Activated T-cell treated with anti-CD3 and anti-CD28 coated beads, Interleukin-2, amount 50 U/mL, for 24 hours (primary cell): ENCODE measurements at regions not wholly inside any gene's neighbourhood (a gene's known extent, or its start where the extent isn't known, plus 50 kb on each side); places are given as distances from the start of the nearest gene placed in this dataset.
"Not testable (repeated sequence)": the region's sequence is repeated elsewhere in the genome, so short reads cannot be mapped to it uniquely, and the experiment has no call there.

Experiments
- DNase-seq: peaks from one replicate; pipeline ENCODE4 v3.0.0-alpha.2; 2020
- H3K27ac Mint-ChIP-seq: 2 replicates; pipeline ENCODE4 v1.8.0; 2020; ENCODE audit warnings: mild to moderate bottlenecking, mixed read lengths
- H3K27me3 Mint-ChIP-seq: 2 replicates; pipeline ENCODE4 v1.8.0; 2020; ENCODE audit warnings: mixed read lengths
- H3K36me3 Mint-ChIP-seq: 2 replicates; pipeline ENCODE4 v1.8.0; 2020; ENCODE audit warnings: low read depth, mixed read lengths
- H3K4me1 Mint-ChIP-seq: 2 replicates; pipeline ENCODE4 v1.8.0; 2020; ENCODE audit warnings: low read depth, mixed read lengths
- H3K4me3 Mint-ChIP-seq: 2 replicates; pipeline ENCODE4 v1.8.0; 2020; ENCODE audit warnings: mild to moderate bottlenecking, moderate library complexity, mixed read lengths
- H3K9me3 Mint-ChIP-seq: 2 replicates; pipeline ENCODE4 v1.8.0; 2020; ENCODE audit warnings: mixed read lengths

GRCh38 chr2:35199298-35199697 lies 1156.3 kb upstream of the CRIM1 start:
- peaks cover 26% of the 10 kb centered on the region for H3K9me3 Mint-ChIP-seq
- no peak overlapping the region for H3K27ac Mint-ChIP-seq
- H3K4me3 Mint-ChIP-seq, result no peak overlapping the region

DNA sequence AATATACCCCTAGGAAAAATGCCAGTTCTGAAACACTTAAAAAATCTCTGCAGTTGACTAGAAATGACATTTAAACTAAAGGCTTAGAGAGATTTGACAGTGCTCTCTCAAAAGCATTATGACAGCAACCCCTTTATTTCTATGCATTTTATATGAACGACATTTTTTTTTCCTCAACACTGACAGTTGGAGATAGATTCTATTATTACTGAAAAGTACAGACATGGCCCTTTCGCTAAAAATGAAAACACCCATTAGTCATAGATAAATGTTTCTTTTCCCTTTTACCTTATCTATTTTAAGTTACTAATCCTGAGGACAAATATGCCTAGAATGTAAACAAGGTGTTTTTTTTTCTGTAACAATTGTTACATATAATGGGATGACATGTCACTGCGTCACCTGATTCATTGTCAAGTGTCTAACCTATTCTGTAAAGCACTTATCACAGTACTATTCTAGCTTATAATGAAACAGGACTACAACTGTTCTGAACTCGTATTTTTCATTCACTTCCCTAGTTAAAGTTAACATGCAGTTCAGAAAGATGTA lies 1169.6 kb upstream of the CRIM1 start:
- no peak overlapping the region for H3K4me3 Mint-ChIP-seq
- H3K9me3 Mint-ChIP-seq, result peaks cover 6% of the 10 kb centered on the region
- H3K36me3 Mint-ChIP-seq, result no peaks in the 10 kb centered on the region
- no peaks in the 10 kb centered on the region for H3K27me3 Mint-ChIP-seq
- H3K27ac Mint-ChIP-seq, result no peak overlapping the region
- DNase-seq, result no peak
- H3K4me1 Mint-ChIP-seq, result no peaks in the 10 kb centered on the region

More at GRCh38 chr2:35199298-35199697, 1156.3 kb upstream of the CRIM1 start:
- no peak for DNase-seq
- no peaks in the 10 kb centered on the region for H3K4me1 Mint-ChIP-seq
- H3K27me3 Mint-ChIP-seq, result no peaks in the 10 kb centered on the region
- H3K36me3 Mint-ChIP-seq, result no peaks in the 10 kb centered on the region

DNA sequence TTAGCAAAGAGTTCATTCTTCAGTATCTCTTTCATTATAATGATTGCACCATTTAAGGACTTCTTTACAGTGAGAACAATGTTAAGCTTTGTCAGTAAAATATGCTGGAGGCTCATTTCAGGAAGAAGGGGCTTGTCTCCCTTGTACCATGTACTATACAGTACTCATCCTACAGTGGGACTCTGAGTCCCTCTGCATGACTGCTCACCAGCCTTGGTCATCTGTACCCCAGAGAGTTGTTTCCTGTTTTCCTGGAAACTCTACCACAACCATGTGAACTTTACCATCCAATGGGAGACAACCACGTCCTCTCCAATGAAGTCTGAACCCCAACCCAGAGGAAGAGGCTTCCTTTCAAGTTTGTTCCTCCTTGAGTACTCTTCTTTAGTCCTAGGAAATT lies 1171.1 kb upstream of the CRIM1 start:
- H3K9me3 Mint-ChIP-seq, result peaks cover 8% of the 10 kb centered on the region
- no peaks in the 10 kb centered on the region for H3K27me3 Mint-ChIP-seq
- no peak overlapping the region for H3K4me3 Mint-ChIP-seq
- H3K36me3 Mint-ChIP-seq, result no peaks in the 10 kb centered on the region
- no peak overlapping the region for H3K27ac Mint-ChIP-seq
- DNase-seq, result no peak
- no peaks in the 10 kb centered on the region for H3K4me1 Mint-ChIP-seq

- not testable (repeated sequence) for H3K27ac Mint-ChIP-seq, H3K27me3 Mint-ChIP-seq, DNase-seq, H3K9me3 Mint-ChIP-seq, H3K4me1 Mint-ChIP-seq, H3K36me3 Mint-ChIP-seq, H3K4me3 Mint-ChIP-seq
These were observed 1178.9 kb upstream of the CRIM1 start for GRCh38 chr2:35176726-35177125.

DNA sequence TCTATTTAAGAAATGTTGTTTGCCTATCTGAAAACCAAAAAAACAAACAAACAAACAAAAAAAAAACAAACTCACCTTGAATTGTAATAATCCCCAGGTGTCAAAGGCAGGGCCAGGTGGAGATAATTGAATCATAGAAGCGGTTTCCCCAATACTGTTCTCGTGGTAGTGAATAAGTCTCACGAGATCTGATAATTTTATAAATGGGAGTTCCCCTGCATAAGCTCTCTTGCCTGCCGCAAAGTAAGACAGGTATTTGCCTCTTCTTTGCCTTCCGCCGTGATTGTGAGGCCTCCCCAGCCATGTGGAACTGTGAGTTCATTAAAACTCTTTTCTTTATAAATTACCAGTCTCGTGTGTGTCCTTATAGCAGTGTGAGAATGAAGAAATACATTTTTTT lies 1180.7 kb upstream of the CRIM1 start:
- Mint-ChIP-seq H3K4me3 (no peak overlapping the region), H3K27ac (no peak overlapping the region), H3K4me1 (no peaks in the 10 kb centered on the region), H3K36me3 (no peaks in the 10 kb centered on the region), H3K9me3 (no peaks in the 10 kb centered on the region), H3K27me3 (no peaks in the 10 kb centered on the region)
- no peak for DNase-seq

DNA sequence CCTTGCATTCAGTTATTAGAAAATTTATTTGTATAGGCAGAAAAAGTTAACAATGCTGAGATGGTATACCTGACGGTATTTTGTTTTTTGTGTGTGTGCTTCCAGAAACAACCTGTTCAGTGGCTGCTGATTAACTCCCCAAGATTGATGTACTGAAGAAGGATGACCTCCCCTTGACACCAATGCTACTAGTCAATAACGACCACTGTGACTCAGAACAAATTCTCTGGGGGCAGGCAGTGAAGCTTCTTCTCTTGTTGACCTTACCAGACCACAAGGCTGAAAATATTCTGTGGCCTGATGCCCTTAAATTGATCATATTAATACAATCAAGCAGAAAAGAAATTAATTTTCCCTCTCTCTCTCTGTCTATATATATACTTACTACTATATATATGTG lies 1182.9 kb upstream of the CRIM1 start:
- H3K4me3 Mint-ChIP-seq, result no peak overlapping the region
- H3K36me3 Mint-ChIP-seq, result no peaks in the 10 kb centered on the region
- DNase-seq, result no peak
- no peak overlapping the region for H3K27ac Mint-ChIP-seq
- no peaks in the 10 kb centered on the region for H3K4me1 Mint-ChIP-seq
- H3K9me3 Mint-ChIP-seq, result no peaks in the 10 kb centered on the region
- H3K27me3 Mint-ChIP-seq, result no peaks in the 10 kb centered on the region

- Mint-ChIP-seq H3K27me3 (no peaks in the 10 kb centered on the region), H3K4me3 (no peak overlapping the region), H3K27ac (no peak overlapping the region), H3K4me1 (no peaks in the 10 kb centered on the region), H3K9me3 (no peaks in the 10 kb centered on the region), H3K36me3 (no peaks in the 10 kb centered on the region)
- DNase-seq, result no peak
These were observed 1187.2 kb upstream of the CRIM1 start for GRCh38 chr2:35168351-35168750.

GRCh38 chr2:35163948-35164347 lies 1191.6 kb upstream of the CRIM1 start:
- Mint-ChIP-seq H3K4me1 (no peaks in the 10 kb centered on the region), H3K36me3 (no peaks in the 10 kb centered on the region), H3K4me3 (no peak overlapping the region), H3K27me3 (no peaks in the 10 kb centered on the region), H3K27ac (no peak overlapping the region), H3K9me3 (no peaks in the 10 kb centered on the region)
- DNase-seq, result no peak

DNA sequence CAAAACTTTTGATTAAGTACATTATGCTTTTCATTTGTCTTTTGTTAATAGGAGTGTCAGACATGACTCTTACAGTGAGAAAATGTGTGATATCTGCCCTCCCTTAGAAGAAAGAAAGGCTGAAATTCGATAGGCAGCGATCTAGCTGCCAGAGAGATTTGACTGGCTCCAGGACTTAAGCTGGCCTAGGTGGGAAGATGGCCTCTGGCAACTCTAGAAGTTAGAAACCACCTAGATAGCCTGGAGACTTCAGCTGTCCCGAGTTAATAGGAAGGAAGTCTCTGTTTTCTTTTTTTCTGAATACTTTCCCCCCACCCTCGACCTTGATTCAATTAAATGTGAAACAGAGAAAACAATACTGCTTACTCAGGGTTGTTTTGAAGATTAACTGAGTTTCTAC lies 1194.7 kb upstream of the CRIM1 start:
- Mint-ChIP-seq H3K4me1 (no peaks in the 10 kb centered on the region), H3K36me3 (no peaks in the 10 kb centered on the region), H3K9me3 (no peaks in the 10 kb centered on the region), H3K4me3 (no peak overlapping the region), H3K27ac (no peak overlapping the region), H3K27me3 (no peaks in the 10 kb centered on the region)
- no peak for DNase-seq

DNA sequence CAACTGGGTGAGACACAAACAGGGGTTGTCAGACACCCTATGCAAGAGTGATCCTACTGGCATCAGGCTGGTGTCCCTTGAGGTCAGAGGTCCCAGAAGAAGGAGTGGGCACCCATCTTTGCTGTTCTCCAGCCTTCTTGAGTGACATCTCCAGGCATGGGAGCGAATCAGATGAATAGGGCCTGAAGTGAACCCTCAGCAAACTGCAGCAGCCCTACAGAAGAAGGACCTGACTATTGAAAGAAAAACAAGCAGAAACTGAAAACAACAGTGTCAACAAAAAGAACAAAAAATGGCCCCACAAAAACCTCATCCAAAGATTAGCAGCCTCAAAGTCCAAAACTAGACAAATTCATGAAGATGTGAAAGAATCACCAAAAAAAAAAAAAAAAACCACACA lies 1229.7 kb upstream of the CRIM1 start:
- H3K36me3 Mint-ChIP-seq, result no peaks in the 10 kb centered on the region
- H3K4me1 Mint-ChIP-seq, result no peaks in the 10 kb centered on the region
- H3K27me3 Mint-ChIP-seq, result no peaks in the 10 kb centered on the region
- H3K27ac Mint-ChIP-seq, result no peak overlapping the region
- peaks cover 8% of the 10 kb centered on the region for H3K9me3 Mint-ChIP-seq
- H3K4me3 Mint-ChIP-seq, result no peak overlapping the region
- DNase-seq, result no peak

DNA sequence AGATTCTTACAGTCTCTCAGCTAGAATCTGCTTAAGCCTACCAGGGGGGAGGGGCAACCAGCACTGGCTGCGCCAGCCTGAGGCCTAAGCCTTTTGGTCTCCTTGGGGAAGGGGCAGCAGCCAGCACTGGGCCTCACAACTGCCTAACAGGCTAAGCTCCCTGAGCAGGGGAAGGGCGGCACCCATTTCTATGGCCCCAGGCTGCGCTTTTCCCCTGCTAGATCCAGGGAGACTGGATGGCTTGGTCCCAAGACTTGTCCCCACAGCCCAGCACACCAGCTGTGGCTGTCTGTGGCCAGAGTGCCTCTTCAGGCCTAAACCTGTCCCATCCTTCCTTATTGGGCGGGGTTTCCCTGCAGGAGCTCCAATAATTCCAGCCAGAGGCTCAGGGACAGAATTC lies 1230.3 kb upstream of the CRIM1 start:
- peaks cover 8% of the 10 kb centered on the region for H3K9me3 Mint-ChIP-seq
- no peak overlapping the region for H3K4me3 Mint-ChIP-seq
- no peaks in the 10 kb centered on the region for H3K27me3 Mint-ChIP-seq
- H3K27ac Mint-ChIP-seq, result no peak overlapping the region
- no peaks in the 10 kb centered on the region for H3K4me1 Mint-ChIP-seq
- DNase-seq, result no peak
- no peaks in the 10 kb centered on the region for H3K36me3 Mint-ChIP-seq

DNA sequence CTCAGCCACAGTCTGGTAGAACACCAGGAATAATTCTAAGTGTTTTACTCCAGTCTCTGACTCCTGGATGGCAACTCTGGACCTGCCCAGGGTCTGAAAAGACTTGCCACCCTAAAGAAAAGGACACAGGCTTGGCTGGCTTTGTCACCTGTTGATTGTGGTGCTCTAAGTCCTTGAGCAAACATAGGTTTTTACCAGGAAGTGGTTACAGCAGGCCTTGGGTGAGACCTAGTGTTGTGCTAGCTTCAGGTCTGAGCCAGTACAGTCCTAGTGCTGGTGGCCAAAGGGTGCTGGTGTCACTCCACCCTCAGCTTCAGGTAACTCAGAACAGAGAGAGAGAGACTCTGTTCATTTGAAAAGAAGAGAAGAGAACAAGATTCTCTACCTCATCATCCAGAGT lies 1239.4 kb upstream of the CRIM1 start:
- DNase-seq, result no peak
- H3K27me3 Mint-ChIP-seq, result no peaks in the 10 kb centered on the region

GRCh38 chr2:35114765-35115164 lies 1240.8 kb upstream of the CRIM1 start:
- Mint-ChIP-seq H3K4me3 (no peak overlapping the region), H3K27ac (no peak overlapping the region), H3K9me3 (no peaks in the 10 kb centered on the region), H3K36me3 (no peaks in the 10 kb centered on the region), H3K27me3 (no peaks in the 10 kb centered on the region), H3K4me1 (no peaks in the 10 kb centered on the region)
- DNase-seq, result no peak

More for the DNA sequence above, 1239.4 kb upstream of the CRIM1 start:
- no peaks in the 10 kb centered on the region for H3K4me1 Mint-ChIP-seq
- no peaks in the 10 kb centered on the region for H3K9me3 Mint-ChIP-seq
- H3K27ac Mint-ChIP-seq, result no peak overlapping the region
- no peaks in the 10 kb centered on the region for H3K36me3 Mint-ChIP-seq
- H3K4me3 Mint-ChIP-seq, result no peak overlapping the region

DNA sequence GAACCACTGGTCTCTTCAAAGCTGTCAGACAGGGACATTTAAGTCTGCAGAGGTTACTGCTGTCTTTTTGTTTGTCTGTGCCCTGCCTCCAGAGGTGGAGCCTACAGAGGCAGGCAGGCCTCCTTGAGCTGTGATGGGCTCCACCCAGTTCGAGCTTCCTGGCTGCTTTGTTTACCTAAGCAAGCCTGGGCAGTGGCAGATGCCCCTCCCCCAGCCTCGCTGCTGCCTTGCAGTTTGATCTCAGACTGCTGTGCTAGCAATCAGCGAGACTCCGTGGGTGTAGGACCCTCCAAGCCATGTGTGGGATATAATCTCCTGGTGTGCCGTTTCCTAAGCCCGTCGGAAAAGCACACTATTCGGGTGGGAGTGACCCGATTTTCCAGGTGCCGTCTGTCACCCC lies 1243.2 kb upstream of the CRIM1 start:
- not testable (repeated sequence) for H3K4me1 Mint-ChIP-seq, H3K4me3 Mint-ChIP-seq, H3K27ac Mint-ChIP-seq

GRCh38 chr2:35104309-35104708 lies 1251.3 kb upstream of the CRIM1 start:
- Mint-ChIP-seq H3K4me1 (no peaks in the 10 kb centered on the region), H3K27ac (no peak overlapping the region), H3K36me3 (no peaks in the 10 kb centered on the region), H3K27me3 (no peaks in the 10 kb centered on the region), H3K4me3 (no peak overlapping the region), H3K9me3 (peaks cover 7% of the 10 kb centered on the region)
- no peak for DNase-seq

More for the DNA sequence above, 1243.2 kb upstream of the CRIM1 start:
- H3K27me3 Mint-ChIP-seq, H3K9me3 Mint-ChIP-seq, H3K36me3 Mint-ChIP-seq, DNase-seq: not testable (repeated sequence)

GRCh38 chr2:35099342-35099741 lies 1256.2 kb upstream of the CRIM1 start:
- no peak overlapping the region for H3K4me3 Mint-ChIP-seq
- no peaks in the 10 kb centered on the region for H3K27me3 Mint-ChIP-seq
- no peak for DNase-seq
- no peaks in the 10 kb centered on the region for H3K36me3 Mint-ChIP-seq
- no peaks in the 10 kb centered on the region for H3K4me1 Mint-ChIP-seq
- no peak overlapping the region for H3K27ac Mint-ChIP-seq
- peaks cover 10% of the 10 kb centered on the region for H3K9me3 Mint-ChIP-seq
